ENCODE measurements at regions not wholly inside any gene's neighbourhood (a gene's known extent, or its start where the extent isn't known, plus 50 kb on each side); places are given as distances from the start of the nearest gene placed in this dataset.
A peak's percentile ranks its signal among the peaks of the same experiment; 100 is the strongest.

- Mint-ChIP-seq H3K27ac (no peak overlapping the region), H3K4me1 (no peaks in the 10 kb centered on the region)
- ATAC-seq: no peak; the same call in 1 of the 2 replicates
Measured at GRCh38 chr2:215749092-215749957, 264.0 kb downstream of the MREG start.

GRCh38 chr2:215748446-215748845 is 264.9 kb downstream of the MREG start:
- no peaks in the 10 kb centered on the region for H3K36me3 Mint-ChIP-seq
- ChIA-PET CTCF (interaction anchor here (1.6 kb wide), 1 partner anchor 11 kb away, joined by 4 read pairs; no protein-coding TSS in a partner anchor), POLR2A (no interaction called here)
- DNase-seq (ENCODE audit: low spot score): no peak
- no peaks in the 10 kb centered on the region; the same call in 1 of the 2 replicates for H3K9me3 Mint-ChIP-seq
- no peak for ATAC-seq
- no peak for TF ChIP-seq ZNF232 (CRISPR knock-in tag; IDR thresholded peaks at IDR 0.05)
- no peak for TF ChIP-seq JAZF1 (CRISPR knock-in tag; IDR thresholded peaks at IDR 0.05)
- TF ChIP-seq ZNF121 (CRISPR knock-in tag; IDR thresholded peaks at IDR 0.05): no peak
- no peak for TF ChIP-seq SMAD3 (CRISPR knock-in tag; IDR thresholded peaks at IDR 0.05; ENCODE audit: borderline replicate concordance)
- no peak for TF ChIP-seq STAT6 (CRISPR knock-in tag; conservative IDR thresholded peaks at IDR 0.05; ENCODE audit: low read depth)
- TF ChIP-seq ZMAT4 (CRISPR knock-in tag; IDR thresholded peaks at IDR 0.05): no peak
- no peak for TF ChIP-seq MLX (CRISPR knock-in tag; IDR thresholded peaks at IDR 0.05)
- TF ChIP-seq CDX4 (CRISPR knock-in tag; IDR thresholded peaks at IDR 0.05; ENCODE audit: borderline replicate concordance): no peak
- no peaks in the 10 kb centered on the region for H3K27me3 Mint-ChIP-seq (ENCODE audit: low read depth)
- H3K27ac Mint-ChIP-seq: no peak overlapping the region
- no peaks in the 10 kb centered on the region for H3K4me1 Mint-ChIP-seq
- no peak overlapping the region for H3K4me3 Mint-ChIP-seq

More at GRCh38 chr2:215749092-215749957, 264.0 kb downstream of the MREG start:
- Mint-ChIP-seq H3K4me3 (no peak overlapping the region), H3K27me3 (ENCODE audit: low read depth) (no peaks in the 10 kb centered on the region), H3K36me3 (no peaks in the 10 kb centered on the region), H3K9me3 (no peaks in the 10 kb centered on the region; the same call in 1 of the 2 replicates)
- DNase-seq (ENCODE audit: low spot score): no peak
- peak; percentile 81 for TF ChIP-seq GABPB1 (CRISPR knock-in tag; IDR thresholded peaks at IDR 0.05)
- no peak for TF ChIP-seq AR (CRISPR knock-in tag; IDR thresholded peaks at IDR 0.05)
- TF ChIP-seq TEAD4 (CRISPR knock-in tag; IDR thresholded peaks at IDR 0.05): no peak
- TF ChIP-seq GTF2I (CRISPR knock-in tag; conservative IDR thresholded peaks at IDR 0.05): no peak
- POLR2A ChIA-PET: no interaction called here
- CTCF ChIA-PET: interaction anchor here (1.6 kb wide), 1 partner anchor 12 kb away, joined by 4 read pairs; no protein-coding TSS in a partner anchor

- CTCF ChIA-PET: no interaction called here
- Mint-ChIP-seq H3K27me3 (ENCODE audit: low read depth) (no peaks in the 10 kb centered on the region), H3K4me1 (no peaks in the 10 kb centered on the region), H3K36me3 (no peaks in the 10 kb centered on the region), H3K4me3 (no peak overlapping the region), H3K9me3 (no peaks in the 10 kb centered on the region; the same call in 1 of the 2 replicates), H3K27ac (no peak overlapping the region)
- ATAC-seq (no peak), DNase-seq (ENCODE audit: low spot score) (no peak)
- POLR2A ChIA-PET: no interaction called here
- TF ChIP-seq FOXJ3 (CRISPR knock-in tag; IDR thresholded peaks at IDR 0.05; ENCODE audit: borderline replicate concordance) (no peak), AR (CRISPR knock-in tag; IDR thresholded peaks at IDR 0.05) (no peak), GABPB1 (CRISPR knock-in tag; IDR thresholded peaks at IDR 0.05) (no peak), MAX (CRISPR knock-in tag; IDR thresholded peaks at IDR 0.05) (no peak), ZNF671 (CRISPR knock-in tag; IDR thresholded peaks at IDR 0.05) (no peak), E2F1 (CRISPR knock-in tag; IDR thresholded peaks at IDR 0.05) (no peak), MXD4 (CRISPR knock-in tag; IDR thresholded peaks at IDR 0.05; ENCODE audit: borderline replicate concordance) (no peak)
Measured at GRCh38 chr2:215746887-215747615, 266.3 kb downstream of the MREG start.
